Mucosa of rectum (tissue), 2 donors: ENCODE measurements at regions not wholly inside any gene's neighbourhood (a gene's known extent, or its start where the extent isn't known, plus 50 kb on each side); places are given as distances from the start of the nearest gene placed in this dataset.

ENCODE experiments used
- H3K27ac ChIP-seq, 2 donors: one replicate each; pipeline ENCODE4 v1.7.0; 2013; ENCODE audit warnings: inconsistent platforms in 2 of 2, low read depth in 2 of 2, low read length in 2 of 2
- H3K27me3 ChIP-seq, 2 donors: one replicate each; pipeline ENCODE4 v1.7.0; 2013; ENCODE audit warnings: low read length in 2 of 2; ENCODE audit not compliant: control insufficient read depth in 2 of 2, insufficient read depth in 2 of 2
- H3K36me3 ChIP-seq, 2 donors: one replicate each; pipeline ENCODE4 v1.7.0; 2013; ENCODE audit warnings: low read length in 2 of 2; ENCODE audit not compliant: control insufficient read depth in 2 of 2, insufficient read depth in 2 of 2
- H3K4me1 ChIP-seq, 2 donors: one replicate each; pipeline ENCODE4 v1.7.0; 2013; ENCODE audit warnings: low read length in 2 of 2, mild to moderate bottlenecking in 1 of 2; ENCODE audit not compliant: control insufficient read depth in 2 of 2, insufficient read depth in 2 of 2
- H3K4me3 ChIP-seq, 2 donors: one replicate each; pipeline ENCODE4 v1.7.0; 2013; ENCODE audit warnings: low read length in 2 of 2
- H3K9ac ChIP-seq, 2 donors: one replicate each; pipeline ENCODE4 v1.7.0; 2013; ENCODE audit warnings: low read length in 2 of 2, low read depth in 1 of 2, mild to moderate bottlenecking in 1 of 2
- H3K9me3 ChIP-seq, 2 donors: one replicate each; pipeline ENCODE4 v1.7.0; 2013; ENCODE audit warnings: low read length in 2 of 2; ENCODE audit not compliant: control insufficient read depth in 2 of 2
- donor health status: healthy.
- donor health status: Normal muscosa, but diverticular disease.

DNA sequence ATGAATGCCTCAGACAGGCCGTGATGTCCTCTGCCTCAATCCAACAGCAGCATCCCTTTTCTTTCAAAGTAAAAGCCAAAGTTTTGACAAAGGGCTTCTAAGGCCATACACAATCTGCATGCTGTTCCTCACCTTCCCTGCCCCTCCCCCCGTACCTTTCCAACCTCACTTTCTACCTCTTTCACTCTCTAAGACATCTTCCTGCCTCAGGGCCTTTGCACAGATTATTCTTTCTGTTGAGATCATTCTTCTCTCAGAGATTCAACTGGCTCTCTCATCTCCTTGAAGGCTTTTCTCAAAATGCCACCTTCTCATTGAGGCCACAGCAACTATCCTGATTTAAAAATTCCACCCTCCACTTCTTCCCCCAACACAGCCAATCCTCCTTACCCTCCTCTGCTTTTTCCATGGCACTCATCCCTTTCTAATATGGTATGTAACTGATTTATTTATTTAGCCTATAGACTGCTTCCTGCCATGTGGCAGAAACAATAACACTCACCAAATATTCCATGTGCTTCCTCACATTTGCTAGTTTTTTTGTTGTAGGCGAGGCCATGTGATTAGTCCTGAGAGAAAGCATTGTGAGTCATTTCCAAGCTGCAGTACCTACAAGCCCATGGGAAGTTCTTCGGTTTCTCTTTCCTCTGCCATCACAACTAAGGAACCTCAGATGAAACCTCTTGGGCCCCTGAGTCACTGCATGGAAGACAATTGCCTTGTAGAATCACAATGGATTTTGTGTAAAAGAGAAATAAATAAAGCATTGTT is 58.7 kb upstream of the GADD45A start:
- no peaks in the 10 kb centered on the region for H3K9me3 ChIP-seq
- no peak overlapping the region for H3K9ac ChIP-seq
- H3K27me3 ChIP-seq: no peaks in the 10 kb centered on the region
- H3K4me1 ChIP-seq: peaks cover 9% of the 10 kb centered on the region in 2 donors
- H3K27ac ChIP-seq: no peak overlapping the region
- no peak overlapping the region for H3K4me3 ChIP-seq
- H3K36me3 ChIP-seq: no peaks in the 10 kb centered on the region

DNA sequence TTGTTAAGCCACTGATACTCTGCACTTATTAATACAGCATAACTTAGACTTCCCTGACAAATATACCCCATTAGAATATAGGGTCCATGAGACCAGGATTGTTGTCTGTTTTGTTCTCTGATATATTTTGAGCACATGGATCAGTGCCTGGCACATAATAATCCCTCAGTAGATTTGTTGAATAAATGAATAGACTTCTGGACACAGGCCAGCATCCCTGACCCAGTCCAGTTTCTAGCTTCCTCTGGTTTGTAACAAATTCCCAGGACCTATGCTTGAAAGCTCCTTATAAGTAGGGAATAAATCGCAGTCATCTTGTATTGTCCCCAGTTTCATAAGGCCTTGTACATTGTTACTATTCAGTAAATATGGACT is 58.2 kb upstream of the GADD45A start:
- no peaks in the 10 kb centered on the region for H3K36me3 ChIP-seq
- H3K27me3 ChIP-seq: no peaks in the 10 kb centered on the region
- H3K4me1 ChIP-seq: peaks cover 9 to 13% of the 10 kb centered on the region in 2 donors
- H3K9me3 ChIP-seq: no peaks in the 10 kb centered on the region
- H3K4me3 ChIP-seq: no peak overlapping the region
- H3K9ac ChIP-seq: no peak overlapping the region
- no peak overlapping the region for H3K27ac ChIP-seq

DNA sequence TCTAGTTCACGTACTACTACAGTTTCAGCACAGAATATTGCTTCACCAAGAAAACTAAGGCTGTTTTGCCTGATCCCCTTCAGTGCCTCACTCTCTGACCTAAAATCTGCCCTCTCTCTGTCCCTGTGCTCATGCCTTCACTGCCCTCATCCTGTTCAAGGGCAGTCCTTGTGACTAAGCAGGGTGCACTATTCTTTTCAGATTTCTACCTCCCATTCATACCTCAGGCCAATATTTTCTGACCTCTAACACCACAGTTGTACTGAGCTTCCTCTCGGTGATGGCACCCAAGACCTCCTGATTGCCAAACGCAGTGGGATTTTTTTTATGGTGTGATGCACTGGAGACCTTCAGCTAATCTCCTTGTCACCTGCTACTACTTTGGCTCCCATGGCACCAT is 57.7 kb upstream of the GADD45A start:
- Histone ChIP-seq H3K27ac (no peak overlapping the region), H3K4me1 (peaks cover 12 to 17% of the 10 kb centered on the region in 2 donors), H3K9ac (no peak overlapping the region), H3K4me3 (no peak overlapping the region), H3K27me3 (no peaks in the 10 kb centered on the region), H3K9me3 (no peaks in the 10 kb centered on the region), H3K36me3 (no peaks in the 10 kb centered on the region)

DNA sequence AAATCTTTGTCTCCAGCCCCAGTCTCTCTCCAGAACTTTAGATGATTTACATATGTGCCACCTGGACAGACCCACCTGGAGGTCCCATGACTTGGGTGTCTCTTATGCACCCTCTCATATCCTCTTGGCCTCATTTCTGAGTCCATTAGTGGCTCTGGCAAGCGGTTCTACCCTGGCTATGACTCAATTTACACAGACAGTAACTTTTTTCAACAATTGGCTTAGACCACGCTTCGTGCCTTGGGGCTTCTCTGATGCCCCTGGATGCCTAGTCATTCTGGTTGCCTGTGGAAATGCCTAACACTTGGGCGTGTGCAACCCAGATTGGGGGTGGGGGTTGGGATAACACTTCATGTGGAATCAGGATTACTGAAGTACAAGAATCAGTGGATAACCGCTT is 57.1 kb upstream of the GADD45A start:
- H3K4me1 ChIP-seq: peaks cover 17 to 23% of the 10 kb centered on the region in 2 donors
- no peaks in the 10 kb centered on the region for H3K27me3 ChIP-seq
- H3K27ac ChIP-seq: no peak overlapping the region
- H3K4me3 ChIP-seq: no peak overlapping the region
- H3K36me3 ChIP-seq: no peaks in the 10 kb centered on the region
- H3K9ac ChIP-seq: no peak overlapping the region
- no peaks in the 10 kb centered on the region for H3K9me3 ChIP-seq

DNA sequence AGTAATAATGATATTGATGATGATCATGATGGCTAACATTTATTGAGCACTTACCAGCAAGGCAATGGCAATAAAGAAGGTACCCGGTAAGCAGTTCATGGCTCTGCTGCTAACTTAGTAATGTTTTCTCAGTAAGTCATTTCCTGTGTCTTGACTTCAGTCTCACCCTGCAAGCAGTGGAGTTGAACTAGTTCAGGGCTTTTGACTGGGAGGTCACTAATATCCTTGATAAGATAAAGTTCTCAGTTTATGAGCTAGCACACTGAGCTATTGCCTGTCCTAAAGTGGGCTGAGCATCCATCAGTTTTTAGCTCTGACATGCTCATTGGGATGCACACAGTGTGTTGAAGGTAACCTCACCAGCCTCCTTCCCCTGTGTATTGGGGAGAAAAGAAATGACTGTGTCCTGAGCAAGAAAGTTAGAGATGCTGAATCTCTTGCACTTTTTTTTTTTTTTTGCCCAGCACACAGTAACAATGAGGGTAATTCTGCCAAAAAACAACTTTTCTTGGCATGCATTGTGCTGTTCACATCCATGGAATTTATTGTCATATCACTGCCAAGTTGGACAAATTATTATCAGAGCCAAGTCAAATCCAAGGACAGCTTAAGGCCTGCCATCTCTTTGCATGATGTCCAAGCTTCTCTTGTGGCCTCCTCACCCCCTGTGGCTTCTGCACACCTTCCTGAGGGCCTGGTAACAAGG is 55.5 kb upstream of the GADD45A start:
- H3K4me1 ChIP-seq: peaks cover 26 to 39% of the 10 kb centered on the region in 2 donors
- H3K9ac ChIP-seq: no peak overlapping the region
- H3K36me3 ChIP-seq: no peaks in the 10 kb centered on the region
- H3K4me3 ChIP-seq: no peak overlapping the region
- no peak overlapping the region for H3K27ac ChIP-seq
- H3K9me3 ChIP-seq: no peaks in the 10 kb centered on the region
- no peaks in the 10 kb centered on the region for H3K27me3 ChIP-seq

DNA sequence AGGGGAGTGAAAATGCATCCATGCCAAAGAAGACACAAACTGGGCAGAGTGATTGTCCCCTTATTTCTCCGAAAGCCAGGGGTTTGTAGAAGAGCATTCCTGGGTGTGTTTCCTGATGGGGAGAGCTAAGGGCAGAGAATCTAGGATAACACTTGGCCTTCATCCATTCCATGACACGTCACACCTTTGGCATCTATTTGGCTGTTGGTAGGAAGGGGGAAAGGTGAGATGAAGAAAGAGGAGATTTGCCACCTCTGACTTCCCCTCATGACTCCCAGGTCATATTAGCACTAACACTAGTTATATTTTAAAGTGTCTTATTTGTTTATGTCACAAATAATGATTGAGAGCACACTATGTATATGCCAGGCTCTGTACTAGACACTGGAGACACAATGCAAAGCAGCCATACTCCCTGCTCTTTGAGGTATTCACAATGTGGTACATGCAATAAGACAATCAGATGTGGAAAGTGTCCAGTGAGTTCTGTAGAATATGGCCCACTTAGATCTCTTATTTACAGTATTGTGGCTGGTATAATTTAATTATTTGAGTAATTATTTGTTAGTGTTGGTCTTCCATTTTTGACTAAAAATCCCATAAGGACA is 54.5 kb upstream of the GADD45A start:
- no peaks in the 10 kb centered on the region for H3K9me3 ChIP-seq
- H3K27me3 ChIP-seq: no peaks in the 10 kb centered on the region
- H3K27ac ChIP-seq: peak overlapping the region; percentile 78 to 82
- peaks cover 26 to 43% of the 10 kb centered on the region in 2 donors for H3K4me1 ChIP-seq
- H3K4me3 ChIP-seq: no peak overlapping the region
- no peaks in the 10 kb centered on the region for H3K36me3 ChIP-seq
- H3K9ac ChIP-seq: no peak overlapping the region

DNA sequence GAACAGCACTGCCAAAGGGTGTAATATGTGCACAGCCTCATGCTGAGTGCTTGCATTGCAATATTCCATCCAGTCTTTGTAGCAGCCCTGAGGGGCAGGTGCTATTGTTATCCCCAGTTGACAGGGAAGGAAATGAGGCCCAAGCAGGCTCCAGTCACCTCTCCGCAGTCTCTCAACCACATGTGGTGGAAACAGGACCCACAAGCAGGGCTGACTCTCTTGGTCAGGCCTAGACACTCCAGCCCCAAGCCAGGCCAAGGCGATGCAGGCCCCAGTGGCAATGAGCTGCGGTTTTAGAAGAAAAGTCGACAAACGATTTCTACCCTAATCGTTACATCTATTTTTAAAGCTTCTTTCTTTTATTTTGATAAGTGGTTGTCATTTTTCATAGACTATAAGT is 52.6 kb upstream of the GADD45A start:
- H3K27ac ChIP-seq: peak overlapping the region; percentile 88 to 91
- H3K4me1 ChIP-seq: peaks cover 28 to 44% of the 10 kb centered on the region in 2 donors
- no peaks in the 10 kb centered on the region for H3K36me3 ChIP-seq
- no peaks in the 10 kb centered on the region for H3K27me3 ChIP-seq
- no peaks in the 10 kb centered on the region for H3K9me3 ChIP-seq
- H3K4me3 ChIP-seq: peak overlapping the region in 1 of 2 donors; percentile 9
- peak overlapping the region in 1 of 2 donors; percentile 33 for H3K9ac ChIP-seq

DNA sequence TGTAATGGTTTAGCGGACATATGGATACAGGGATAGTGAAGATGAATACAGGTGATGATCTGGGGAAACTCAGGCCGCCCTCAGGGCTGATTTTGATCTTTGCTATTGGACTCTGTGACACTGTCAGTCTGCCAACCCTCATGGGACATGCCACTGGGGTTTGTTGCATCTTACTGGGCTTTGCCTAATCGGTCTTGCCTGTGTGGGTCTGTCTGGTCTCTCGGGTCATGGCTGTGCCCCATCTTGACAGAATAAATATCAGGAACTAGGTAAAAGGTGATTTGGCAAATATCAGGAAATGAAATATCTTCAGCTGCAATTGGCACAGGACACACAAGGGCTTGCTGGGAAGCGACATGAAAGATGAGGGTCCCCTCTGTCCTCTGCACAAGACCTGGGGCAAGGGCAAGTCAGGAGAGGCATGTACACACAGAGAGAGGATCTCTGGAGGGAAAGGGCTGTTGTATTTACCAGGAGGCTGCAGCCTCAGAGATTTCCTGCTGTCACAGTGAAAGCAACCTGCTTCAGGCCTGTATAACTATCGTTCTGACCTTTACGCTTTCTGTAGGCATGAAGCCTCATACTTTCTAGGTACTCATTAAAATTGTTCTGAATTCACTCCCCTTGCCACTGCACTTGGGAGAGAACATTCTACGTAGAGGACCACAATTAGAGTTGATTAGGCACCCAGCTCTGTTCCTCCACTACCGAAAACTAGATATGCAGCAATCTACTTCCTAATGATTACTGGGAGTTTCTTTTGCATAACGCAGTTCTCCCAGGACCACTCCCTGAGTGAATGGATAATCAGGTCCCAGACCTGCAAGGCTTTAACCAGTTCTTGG is 52.0 kb upstream of the GADD45A start:
- Histone ChIP-seq H3K9ac (peak overlapping the region; percentile 54 to 59), H3K36me3 (no peaks in the 10 kb centered on the region), H3K27me3 (no peaks in the 10 kb centered on the region), H3K9me3 (no peaks in the 10 kb centered on the region), H3K27ac (peak overlapping the region; percentile 88 to 91), H3K4me3 (peak overlapping the region in 1 of 2 donors; percentile 42), H3K4me1 (peaks cover 28 to 44% of the 10 kb centered on the region in 2 donors)

DNA sequence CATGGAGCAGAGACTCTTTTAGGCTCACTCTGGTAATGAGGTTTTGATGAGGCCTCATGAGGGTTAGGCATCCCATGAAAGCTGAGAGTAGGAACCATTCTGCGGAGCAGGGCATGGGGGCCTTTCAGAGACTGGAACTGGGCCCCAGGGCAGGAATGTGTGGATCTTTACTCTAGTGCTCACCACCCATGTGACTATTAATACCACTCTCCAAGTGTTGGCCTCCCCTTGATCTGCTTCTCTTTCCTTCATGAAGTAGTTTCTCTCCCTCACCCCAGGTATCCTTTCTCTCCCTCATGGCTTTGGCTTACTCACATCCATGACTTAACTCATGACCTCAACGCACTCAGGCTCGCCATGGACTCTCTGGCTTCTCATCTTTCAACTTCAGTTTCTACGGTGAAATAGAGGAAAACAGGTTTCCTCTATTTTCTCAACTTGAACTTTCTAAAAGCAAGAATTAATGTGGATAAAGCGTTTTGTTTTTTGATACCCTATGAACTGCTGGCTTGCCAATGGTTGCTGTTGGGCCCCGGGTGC is 50.5 kb upstream of the GADD45A start:
- no peak overlapping the region for H3K9ac ChIP-seq
- peaks cover 28 to 44% of the 10 kb centered on the region in 2 donors for H3K4me1 ChIP-seq
- no peaks in the 10 kb centered on the region for H3K9me3 ChIP-seq
- H3K27me3 ChIP-seq: no peaks in the 10 kb centered on the region
- no peaks in the 10 kb centered on the region for H3K36me3 ChIP-seq
- peak overlapping the region in 1 of 2 donors; percentile 88 for H3K27ac ChIP-seq
- H3K4me3 ChIP-seq: no peak overlapping the region
